ENCODE measurements at regions not wholly inside any gene's neighbourhood (a gene's known extent, or its start where the extent isn't known, plus 50 kb on each side); places are given as distances from the start of the nearest gene placed in this dataset.
"Not testable (repeated sequence)": the region's sequence is repeated elsewhere in the genome, so short reads cannot be mapped to it uniquely, and the experiment has no call there.

DNA sequence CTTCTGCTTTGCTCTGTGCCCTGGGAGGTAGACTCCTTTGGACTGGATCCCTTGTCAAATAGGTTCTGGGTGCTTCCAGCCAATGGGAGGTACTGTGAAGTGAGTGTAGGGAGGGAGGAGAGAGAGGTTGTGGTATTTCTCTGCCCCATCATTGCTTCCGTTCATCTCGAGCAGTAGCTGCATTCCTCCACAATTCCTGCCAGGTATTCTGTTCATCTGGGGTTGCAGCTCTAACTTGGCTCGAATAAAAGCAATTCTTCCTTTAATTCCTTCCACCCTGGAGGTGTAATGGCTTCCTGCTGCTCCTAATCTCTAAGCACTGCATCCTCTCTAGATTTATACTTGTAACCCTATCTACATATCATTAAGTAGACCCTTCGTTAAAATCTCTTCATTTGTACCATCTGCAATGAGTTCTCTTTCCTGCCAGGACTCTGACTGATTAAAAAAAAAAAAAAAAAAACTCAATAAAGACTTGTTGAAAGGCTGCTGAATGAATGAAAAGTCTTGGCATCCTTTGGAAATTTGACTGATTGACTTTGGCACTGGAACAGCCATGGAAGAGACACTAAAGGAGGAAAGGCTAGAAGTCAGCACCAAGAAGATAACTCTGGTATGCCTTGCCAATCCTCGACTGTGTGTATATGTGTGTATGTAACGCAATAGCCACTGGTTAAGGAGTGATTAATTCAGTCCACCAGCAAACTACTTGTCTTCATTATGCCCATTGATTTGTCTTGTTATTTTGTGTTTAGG lies 616.9 kb upstream of the SOX9 start:
- no peak for DNase-seq (ENCODE audit: low read depth in 2 of 2)

DNA sequence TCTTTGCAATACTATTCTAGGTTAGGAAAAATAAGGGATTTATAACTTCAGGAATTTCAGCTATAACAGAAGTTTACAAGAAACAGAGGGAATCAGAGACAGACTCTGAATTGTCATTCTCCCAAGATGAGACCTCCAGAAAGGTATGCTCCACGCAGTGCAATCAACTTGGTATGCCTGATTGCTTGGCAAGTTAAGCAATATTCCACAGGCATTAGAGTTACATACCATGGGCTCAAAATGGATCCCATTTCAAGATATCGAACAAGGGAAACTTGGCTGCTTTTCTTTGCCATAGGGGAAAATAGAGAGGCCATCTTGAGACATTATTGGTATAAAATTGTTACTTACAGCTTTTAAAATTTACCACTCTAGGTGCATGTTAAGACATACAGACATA lies 615.6 kb upstream of the SOX9 start:
- no peak for DNase-seq (ENCODE audit: low read depth in 2 of 2)

DNA sequence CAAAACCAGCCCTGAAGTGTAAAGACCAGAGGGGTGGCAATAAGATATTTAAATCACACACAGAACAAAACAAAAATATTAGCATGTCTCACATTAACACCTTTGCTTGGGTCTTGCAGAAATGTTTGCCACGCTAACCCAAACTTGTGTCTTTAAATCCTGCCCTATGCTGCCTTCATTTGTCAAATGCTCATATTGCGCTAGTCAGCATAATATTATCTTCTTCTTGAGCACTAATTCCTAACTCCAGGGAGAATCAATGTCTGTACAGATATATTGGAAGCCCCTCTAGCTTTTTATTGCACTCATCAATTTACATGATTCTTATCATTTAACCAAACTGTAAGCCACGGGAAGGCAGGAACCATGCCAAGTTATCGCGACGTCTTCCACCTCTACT lies 614.8 kb upstream of the SOX9 start:
- no peak for DNase-seq (ENCODE audit: low read depth in 2 of 2)

DNA sequence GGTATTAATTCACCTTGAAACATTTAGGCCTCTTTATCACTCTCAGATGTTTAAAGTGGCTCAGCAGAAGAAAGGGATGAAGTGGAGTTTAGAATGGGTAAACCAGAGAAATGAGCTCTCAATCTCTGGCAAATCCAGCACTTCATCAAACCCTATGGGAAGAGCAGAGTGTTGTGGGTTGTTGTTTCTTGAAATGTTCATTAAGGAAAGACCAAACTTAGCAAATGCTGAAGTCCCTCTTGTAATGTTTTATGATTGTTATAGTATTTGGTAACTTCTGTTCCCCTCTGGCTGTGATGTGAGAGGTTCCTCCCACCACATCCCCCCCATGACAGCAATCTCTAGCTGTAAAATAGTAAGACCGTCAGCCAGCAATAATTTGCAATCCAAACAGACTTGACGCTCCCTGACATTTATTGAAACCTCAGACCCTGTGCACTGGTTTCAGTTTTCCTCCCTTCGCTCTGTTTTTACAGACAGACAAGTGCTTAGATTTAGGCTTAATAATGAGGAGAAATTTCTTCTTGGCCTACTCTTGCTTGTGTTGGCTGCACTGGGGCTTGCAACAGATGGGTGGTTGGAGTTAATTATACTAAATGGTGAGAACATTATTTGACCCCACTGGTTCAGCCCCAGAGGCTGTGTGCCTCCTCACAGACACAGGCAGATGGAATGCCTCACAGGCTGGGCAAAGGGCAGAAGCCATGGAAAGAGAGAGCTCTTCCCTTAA lies 609.4 kb upstream of the SOX9 start:
- DNase-seq (ENCODE audit: low read depth in 2 of 2) = no peak

DNA sequence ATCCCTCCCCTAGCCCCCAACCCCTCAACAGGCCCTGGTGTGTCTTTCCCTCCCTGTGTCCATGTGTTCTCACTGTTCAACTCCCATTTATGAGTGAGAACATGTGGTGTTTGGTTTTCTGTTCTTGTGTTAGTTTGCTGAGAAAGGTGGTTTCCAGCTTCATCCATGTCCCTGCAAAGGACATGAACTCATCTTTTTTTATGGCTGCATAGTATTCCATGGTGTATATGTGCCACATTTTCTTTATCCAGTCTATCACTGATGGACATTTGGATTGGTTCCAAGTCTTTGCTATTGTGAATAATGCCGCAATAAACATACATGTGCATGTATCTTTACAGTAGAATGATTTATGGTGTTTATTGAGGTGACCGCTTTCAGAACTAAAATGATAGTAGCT lies 607.1 kb upstream of the SOX9 start:
- not testable (repeated sequence) for DNase-seq (ENCODE audit: low read depth in 2 of 2)

DNA sequence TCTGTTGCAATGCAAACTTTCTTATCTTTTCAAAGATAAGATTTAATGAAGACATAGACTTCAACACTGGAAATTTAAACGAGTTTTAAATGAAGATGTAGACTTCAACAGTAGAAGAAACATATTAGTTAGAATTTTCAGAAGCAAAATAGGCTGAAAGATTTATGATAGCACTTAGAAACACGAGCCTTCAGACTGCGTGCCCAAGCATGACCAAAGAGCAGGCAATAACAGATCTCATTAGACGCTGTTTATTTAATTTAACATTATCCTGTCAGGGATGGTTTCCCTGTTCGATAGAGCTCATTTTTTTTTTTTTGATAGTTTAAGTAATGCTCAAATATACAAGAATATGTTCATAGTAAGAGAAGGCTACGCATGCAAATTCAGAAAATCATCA lies 604.7 kb upstream of the SOX9 start:
- no peak for DNase-seq (ENCODE audit: low read depth in 2 of 2)

DNA sequence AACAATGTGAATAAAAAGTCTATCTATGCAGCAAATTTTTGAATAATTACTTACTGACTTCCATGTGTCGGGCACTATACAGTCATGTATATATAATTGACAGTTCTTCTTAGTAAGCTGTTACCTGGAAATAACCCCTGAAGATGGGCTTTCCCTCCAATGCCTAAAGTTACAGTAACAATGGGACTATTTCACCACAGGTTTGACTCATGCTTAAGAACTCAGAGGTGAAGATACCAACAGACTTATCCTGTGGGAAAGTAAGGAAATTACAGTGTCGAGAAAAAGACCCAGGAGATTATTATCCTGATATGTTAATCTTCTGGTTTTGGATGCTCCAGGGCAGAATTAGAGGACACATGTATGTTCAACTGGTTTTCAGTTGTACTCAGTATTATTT lies 601.5 kb upstream of the SOX9 start:
- DNase-seq (ENCODE audit: low read depth in 2 of 2) = no peak

DNA sequence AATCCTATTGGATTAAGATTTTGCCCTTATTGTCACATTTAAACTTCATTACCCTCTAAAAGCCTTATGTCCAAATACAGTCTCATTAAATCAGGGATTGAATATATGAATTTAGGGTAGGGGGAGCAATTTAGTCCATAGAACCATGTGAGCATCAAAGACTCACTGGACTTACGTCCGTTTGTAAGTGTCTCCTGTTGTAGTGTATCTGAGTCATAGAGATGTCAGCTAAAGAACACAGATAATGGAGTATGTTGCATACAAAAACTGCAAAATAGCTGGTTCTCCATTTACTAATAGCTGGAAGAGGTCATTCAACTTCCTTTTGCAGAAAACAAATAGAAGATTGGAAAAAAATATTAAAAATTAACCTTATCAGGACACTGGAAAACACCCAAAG lies 599.1 kb upstream of the SOX9 start:
- no peak for DNase-seq (ENCODE audit: low read depth in 2 of 2)

DNA sequence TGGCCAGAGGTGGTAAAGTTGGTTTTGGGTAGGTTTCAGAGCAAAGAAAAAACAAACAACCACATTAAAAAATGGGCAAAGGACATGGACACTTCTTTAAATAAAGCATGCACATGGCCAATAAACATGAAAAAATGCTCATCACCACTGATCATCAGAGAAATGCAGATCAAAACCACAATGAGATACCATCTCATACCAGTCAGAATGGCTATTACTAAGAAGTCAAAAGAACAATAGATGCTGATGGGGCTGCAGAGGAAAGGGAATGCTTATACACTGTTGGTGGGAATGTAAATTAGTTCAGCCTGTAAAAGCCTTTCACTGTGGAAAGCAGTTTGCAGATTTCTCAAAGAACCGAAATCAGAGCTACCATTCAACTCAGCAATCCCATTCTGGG lies 598.4 kb upstream of the SOX9 start:
- DNase-seq (ENCODE audit: low read depth in 2 of 2) = no peak

DNA sequence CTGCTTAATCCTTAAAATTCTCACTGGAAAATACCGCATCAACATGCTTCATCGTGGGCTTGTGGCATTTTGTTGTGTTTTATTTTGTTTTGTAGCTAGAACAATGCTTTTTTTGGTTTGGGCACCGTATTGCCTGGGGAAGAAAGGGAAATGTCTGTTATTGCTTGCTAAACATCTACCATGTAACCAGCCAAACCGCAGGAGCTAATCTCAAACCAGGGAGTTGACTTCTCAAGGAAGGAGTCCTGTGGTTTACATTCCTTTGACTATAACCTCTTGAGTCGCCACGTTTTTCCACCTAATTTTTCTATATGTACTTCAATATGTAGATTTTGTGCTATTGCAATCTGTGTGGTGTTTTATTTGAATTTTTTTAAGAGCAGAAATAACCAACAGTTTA lies 593.5 kb upstream of the SOX9 start:
- DNase-seq (ENCODE audit: low read depth in 2 of 2) = no peak

DNA sequence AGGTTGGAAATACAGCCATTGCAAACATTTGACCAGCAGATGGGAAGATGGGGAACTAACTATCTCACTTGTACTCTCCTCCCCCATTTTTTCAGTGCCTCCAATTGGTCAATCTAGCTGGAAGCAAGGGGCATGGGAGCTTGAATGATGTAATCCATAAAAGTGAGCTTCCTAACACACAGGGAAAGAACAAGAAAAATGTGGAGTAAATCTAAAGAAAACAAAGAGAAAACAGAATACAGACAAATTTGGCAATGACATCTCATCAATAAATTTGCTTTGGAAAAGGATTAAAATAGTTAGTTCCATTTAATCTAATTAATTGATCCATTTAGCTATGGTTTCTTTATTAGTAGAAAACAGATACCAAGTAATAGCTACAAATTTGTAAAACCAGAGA lies 592.6 kb upstream of the SOX9 start:
- no peak for DNase-seq (ENCODE audit: low read depth in 2 of 2)

DNA sequence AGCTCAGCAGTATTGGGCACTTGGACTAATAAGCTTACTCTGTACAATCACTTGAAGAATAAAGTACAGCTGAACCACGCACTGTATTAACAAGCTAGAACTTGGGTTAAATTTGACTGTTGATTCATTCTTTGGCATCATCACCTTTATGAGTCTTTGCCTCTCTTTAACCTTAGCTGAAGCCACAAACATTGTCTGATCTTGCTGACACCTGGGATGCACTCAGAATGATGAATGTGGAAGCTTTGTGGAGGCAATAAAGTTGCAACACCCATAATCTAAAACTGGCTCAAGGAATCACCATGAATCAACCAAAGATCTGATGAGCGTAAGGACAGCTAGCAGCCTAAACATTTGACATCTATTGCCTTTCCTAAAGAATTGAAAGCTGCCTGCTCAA lies 590.6 kb upstream of the SOX9 start:
- no peak for DNase-seq (ENCODE audit: low read depth in 2 of 2)

DNA sequence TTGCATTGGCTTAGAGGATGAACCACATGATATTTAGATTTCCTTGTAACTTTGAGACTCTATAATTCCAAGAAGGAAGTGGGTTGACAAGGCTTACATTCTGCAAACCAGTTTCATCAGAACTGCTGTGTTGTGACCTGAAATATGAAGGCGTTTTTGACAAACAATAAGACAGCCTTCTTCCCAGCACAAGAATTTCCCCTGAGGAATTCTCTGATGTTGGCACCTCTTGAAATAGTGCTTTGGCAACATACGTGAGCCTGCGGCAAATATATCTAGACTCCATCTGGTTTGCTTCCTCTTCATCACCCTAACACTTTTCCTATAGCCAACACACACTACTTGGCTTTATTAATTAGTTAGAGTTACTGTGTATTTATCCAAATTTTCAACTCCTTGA lies 585.5 kb upstream of the SOX9 start:
- DNase-seq (ENCODE audit: low read depth in 2 of 2) = no peak

DNA sequence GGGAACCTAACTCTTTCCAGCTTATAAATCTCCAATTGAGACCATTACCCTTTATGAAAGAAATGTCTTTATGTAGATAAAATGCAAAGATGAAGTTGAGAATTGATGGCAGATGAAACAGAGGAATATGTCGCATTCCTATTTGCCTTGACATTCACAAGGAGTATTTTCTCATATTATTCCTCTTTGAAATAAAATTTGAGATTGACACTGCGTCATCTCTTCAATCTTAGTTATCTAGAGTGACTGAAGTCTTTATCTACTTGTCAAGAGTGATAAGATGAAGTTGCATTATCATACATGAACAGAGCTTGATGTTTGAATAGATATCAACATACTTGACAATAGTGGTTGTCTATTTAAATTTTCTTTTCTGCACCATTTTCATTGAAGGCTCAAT lies 574.4 kb upstream of the SOX9 start:
- no peak for DNase-seq (ENCODE audit: low read depth in 2 of 2)

DNA sequence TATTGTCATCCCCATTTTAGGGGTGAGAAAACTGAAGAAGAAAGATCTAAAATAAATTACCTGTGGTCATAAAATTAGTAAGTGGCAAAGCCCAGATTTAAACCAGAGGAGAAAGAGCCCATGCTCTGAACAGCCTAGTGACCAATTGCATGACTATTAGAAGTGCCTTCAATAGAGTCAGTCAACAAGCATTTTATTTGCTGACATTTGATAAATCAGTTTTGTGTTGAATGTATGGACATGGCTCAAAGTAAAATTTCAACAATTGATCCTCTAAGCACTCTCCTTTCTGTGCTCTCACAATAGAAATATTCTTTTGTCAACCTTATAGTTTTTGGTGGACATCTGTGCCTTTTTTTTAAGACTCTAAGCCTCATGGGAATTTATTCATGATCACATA lies 572.9 kb upstream of the SOX9 start:
- no peak for DNase-seq (ENCODE audit: low read depth in 2 of 2)

DNA sequence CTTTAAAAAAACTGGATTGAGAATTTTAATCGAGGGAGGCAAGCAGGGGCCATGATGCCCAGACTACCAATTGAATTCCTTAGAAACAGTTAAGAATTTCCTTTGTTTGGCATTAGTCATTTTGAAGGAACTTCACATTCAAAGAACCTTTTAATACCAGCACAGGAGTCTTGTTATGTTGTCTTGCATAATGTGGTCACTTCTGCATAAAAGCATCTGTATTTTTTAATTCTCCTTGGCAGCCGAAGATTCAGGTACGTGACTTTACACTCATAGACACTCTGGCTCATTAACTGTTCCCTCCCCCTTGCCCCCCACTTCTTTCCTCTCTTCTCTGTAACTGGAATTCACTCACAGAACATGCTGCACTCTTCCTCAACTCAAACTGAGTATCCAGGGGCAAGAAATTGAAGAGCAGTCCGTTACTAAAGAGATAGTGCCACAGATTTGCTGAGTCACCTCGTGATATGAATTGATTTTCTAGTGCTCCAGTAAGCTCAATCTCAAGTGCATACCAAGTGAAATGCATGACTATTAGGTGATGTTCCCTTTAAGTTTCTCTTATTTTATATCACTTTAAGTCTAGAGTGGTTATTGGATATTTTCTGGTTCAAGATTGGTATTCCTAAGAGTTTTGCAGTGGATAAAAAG lies 572.2 kb upstream of the SOX9 start:
- no peak for DNase-seq (ENCODE audit: low read depth in 2 of 2)

DNA sequence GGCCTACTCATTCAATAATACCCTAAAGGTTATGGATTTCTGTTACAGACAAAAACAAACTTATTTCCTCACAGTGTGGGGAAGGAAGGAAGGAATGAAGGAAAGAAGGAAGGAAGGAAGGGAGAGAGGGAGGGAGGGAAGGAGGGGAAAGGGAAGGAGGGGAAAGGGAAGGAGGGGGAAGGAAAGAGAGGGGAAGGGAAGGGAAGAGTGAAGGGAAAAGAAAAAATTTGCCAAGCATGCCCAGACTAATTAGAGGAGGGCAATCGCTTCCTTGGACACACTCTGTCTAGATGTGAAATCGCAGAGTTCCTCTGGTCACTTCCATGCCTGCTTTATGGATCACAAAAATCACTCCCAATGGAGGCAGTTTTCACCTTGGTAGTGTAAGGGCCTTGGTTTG lies 570.1 kb upstream of the SOX9 start:
- DNase-seq (ENCODE audit: low read depth in 2 of 2) = no peak

DNA sequence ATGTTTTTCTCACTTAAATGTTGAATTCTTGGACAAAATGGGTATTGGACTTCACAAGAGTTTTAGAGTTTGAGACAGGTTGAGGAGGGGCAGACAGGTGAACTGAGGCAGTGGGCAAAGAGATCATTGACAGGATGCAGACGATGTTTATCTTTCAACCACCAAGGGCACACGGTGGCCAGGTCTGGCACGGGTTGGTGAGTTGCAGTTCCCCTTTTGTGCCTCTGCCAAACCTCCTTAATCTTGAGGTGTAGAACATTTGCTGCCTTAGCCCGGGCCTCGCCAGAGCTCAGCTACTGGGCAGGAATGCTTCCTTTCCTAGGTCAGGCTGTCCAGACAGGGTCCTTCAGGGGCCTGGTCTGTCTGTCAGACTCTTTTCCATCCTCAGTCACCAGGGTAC lies 567.4 kb upstream of the SOX9 start:
- DNase-seq (ENCODE audit: low read depth in 2 of 2) = no peak

DNA sequence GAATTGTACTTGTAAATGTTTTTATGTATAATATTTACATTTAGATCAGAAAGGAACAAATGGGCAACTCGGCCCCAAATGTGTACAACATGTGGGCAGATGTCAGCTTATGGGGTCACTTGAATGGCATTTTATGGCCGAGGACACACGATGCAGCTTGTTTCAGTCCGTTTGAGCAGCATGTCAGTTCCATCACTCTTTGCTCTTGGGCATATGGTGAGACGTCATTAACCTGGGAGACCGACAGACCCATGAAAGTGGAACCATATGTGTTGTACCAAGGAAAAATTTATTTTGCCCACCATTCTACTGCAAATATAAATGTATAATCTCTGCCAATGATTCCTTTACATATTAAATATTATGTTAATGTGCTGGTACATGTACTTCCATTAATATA lies 561.9 kb upstream of the SOX9 start:
- no peak for DNase-seq (ENCODE audit: low read depth in 2 of 2)

DNA sequence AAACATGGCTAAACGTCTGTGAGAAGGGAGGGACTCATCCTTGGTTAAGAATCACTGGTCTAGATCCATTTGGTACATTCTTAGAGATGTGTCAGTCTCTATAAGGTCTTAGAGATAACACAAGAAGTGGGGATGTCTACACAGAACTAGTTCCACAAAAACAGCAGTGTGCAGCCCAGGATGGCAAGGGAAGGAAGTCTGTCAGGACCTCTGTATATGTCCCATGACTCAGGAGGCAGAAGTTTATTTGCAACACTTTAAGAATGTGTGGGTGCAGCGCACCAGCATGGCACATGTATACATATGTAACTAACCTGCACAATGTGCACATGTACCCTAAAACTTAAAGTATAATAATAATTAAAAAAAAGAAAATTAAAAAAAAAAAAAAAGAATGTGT lies 548.5 kb upstream of the SOX9 start:
- no peak for DNase-seq (ENCODE audit: low read depth in 2 of 2)

DNA sequence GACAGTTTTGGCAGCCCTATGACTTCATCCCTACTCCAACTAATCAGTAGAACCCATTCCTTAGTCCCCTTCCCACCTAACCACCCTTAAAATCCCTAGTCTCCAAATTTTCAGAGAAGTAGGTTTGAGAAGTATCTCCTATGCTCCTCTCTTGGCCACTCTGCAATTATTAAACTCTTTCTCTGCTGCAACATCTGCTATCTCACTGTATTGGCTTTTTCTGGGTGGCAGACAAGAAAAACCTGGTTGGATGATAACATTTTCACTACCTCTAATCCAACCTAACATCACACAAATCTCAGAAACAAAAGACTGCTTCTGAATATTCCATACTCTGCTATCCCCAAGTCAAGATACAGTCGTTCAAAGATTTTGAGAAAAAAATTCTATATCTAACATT lies 542.4 kb upstream of the SOX9 start:
- DNase-seq (ENCODE audit: low read depth in 2 of 2) = no peak

DNA sequence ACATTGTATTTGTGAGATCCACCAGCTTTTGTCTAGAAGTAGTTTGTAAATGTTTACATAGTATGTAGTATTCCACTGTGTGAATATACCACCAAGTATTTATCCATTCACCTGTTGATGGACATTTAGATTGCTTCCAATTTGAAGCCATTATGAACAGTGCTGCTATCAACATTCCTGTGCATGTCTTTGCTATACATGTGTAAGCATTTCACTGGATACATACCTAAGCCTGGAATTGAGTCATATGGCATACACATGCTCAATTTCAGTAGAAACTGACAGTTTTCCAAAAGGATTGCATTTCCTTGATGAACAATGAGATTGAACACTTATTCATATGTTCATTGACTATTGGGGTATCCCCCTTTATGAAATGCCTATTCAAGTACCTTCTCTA lies 540.6 kb upstream of the SOX9 start:
- DNase-seq (ENCODE audit: low read depth in 2 of 2) = no peak

DNA sequence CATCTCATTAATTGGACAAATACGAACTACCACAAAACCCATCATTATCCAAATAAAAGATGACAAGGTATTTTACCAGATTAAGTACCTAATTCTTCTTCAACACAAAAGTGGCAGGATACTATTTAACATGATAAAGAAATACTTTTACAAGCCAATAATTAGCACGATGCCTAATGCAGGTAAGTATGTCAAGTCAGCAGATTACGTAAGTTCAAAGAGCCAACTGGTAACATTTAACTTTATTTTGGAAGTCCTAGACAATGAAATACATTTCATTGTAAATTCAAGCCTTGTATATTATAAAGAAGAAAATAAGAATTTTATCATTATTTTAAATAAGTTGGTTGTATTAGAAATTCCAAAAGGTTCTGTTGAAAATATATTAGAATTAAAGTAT lies 535.3 kb upstream of the SOX9 start:
- no peak for DNase-seq (ENCODE audit: low read depth in 2 of 2)

Data from lung microvascular endothelial cell (primary cell).